B cell (primary cell): ENCODE measurements at regions not wholly inside any gene's neighbourhood (a gene's known extent, or its start where the extent isn't known, plus 50 kb on each side); places are given as distances from the start of the nearest gene placed in this dataset.

ENCODE experiments used
- ATAC-seq: fragments of 200-7000 bp; cut with Tn5 transposase; one replicate; pipeline ENCODE4 v1.10.0; 2021; ENCODE audit warnings: low read depth, mild to moderate bottlenecking, moderate number of reproducible peaks, moderate library complexity
- CTCF ChIA-PET: fragments of 350-600 bp; sonication (Branson Sonifier 250); formaldehyde crosslinking; loops from one replicate; lab custom pipeline; 2021; ENCODE audit warnings: antibody characterized with exemption, inconsistent platforms; lab: Charles Lee
- POLR2A ChIA-PET: fragments of 350-600 bp; sonication (Branson Sonifier 250); formaldehyde crosslinking; loops from one replicate; lab custom pipeline; 2021; ENCODE audit warnings: antibody characterized with exemption; lab: Charles Lee
- DNase-seq: peaks from one replicate; pipeline ENCODE4 v3.0.0; 2013
- H2AFZ ChIP-seq: 2 replicates; pipeline ENCODE4 v1.6.1; 2012; ENCODE audit warnings: mild to moderate bottlenecking, low read depth, low read length; ENCODE audit not compliant: insufficient read depth, poor library complexity, severe bottlenecking
- H3K27ac ChIP-seq, 2 donors: 1 replicate in 1 of 2; 2 replicates in 1 of 2; pipeline ENCODE4 v1.5.1; 2012 to 2013; ENCODE audit warnings: low read length in 2 of 2, mild to moderate bottlenecking in 2 of 2, moderate library complexity in 1 of 2
- H3K27me3 ChIP-seq, 4 experiments: fragments of 200-600 bp in 1 of 4; sonication (generic) in 1 of 4; replicated peaks in 1 of 4; 1 replicate in 2 of 4; 2 replicates in 2 of 4; pipeline versions ENCODE4 v1.6.1 to v1.7.0; 2013 to 2016; ENCODE audit warnings: low read length in 3 of 4, mild to moderate bottlenecking in 2 of 4, mixed read lengths in 1 of 4, moderate library complexity in 1 of 4; ENCODE audit not compliant: insufficient read depth in 4 of 4, control insufficient read depth in 3 of 4; ENCODE audit errors: control extremely low read depth in 1 of 4
- H3K36me3 ChIP-seq, 2 experiments: replicated peaks in 1 of 2; 1 replicate in 1 of 2; 2 replicates in 1 of 2; pipeline versions ENCODE4 v1.6.1 to v1.7.1; 2013; ENCODE audit warnings: low read length in 1 of 2; ENCODE audit not compliant: insufficient read depth in 2 of 2, control insufficient read depth in 1 of 2; ENCODE audit errors: control extremely low read depth in 1 of 2, extremely low read depth in 1 of 2
- H3K4me1 ChIP-seq, 2 donors: fragments of 200-600 bp in 1 of 2; sonication (generic) in 1 of 2; 1 replicate in 1 of 2; 2 replicates in 1 of 2; pipeline versions ENCODE4 v1.5.1 to v1.6.1; 2013 to 2017; ENCODE audit warnings: low read length in 2 of 2; ENCODE audit not compliant: control insufficient read depth in 2 of 2, insufficient read depth in 2 of 2
- H3K4me2 ChIP-seq: replicated peaks from 2 replicates; pipeline ENCODE3; 2012; ENCODE audit warnings: mild to moderate bottlenecking, low read depth, low read length; ENCODE audit not compliant: poor library complexity, severe bottlenecking
- H3K4me3 ChIP-seq, 5 experiments: fragments of 200-600 bp in 1 of 5; sonication (generic) in 1 of 5; 1 replicate in 3 of 5; 2 replicates in 2 of 5; pipeline versions ENCODE4 v1.5.1 to v1.7.0; 2011 to 2016; ENCODE audit warnings: low read length in 4 of 5, mild to moderate bottlenecking in 4 of 5, low read depth in 2 of 5, control low read depth in 1 of 5, moderate library complexity in 1 of 5; ENCODE audit not compliant: insufficient read depth in 1 of 5; ENCODE audit errors: control extremely low read depth in 1 of 5, extremely low read depth in 1 of 5
- H3K79me2 ChIP-seq: fragments of 200-600 bp; sonication (generic); one replicate; pipeline ENCODE4 v1.6.0; 2016; ENCODE audit warnings: low read length; ENCODE audit not compliant: control insufficient read depth, insufficient read depth
- H3K9ac ChIP-seq: fragments of 200-600 bp; sonication (generic); 2 replicates; pipeline ENCODE4 v1.6.1; 2017; ENCODE audit warnings: mild to moderate bottlenecking, low read length, moderate library complexity
- H3K9me3 ChIP-seq, 3 donors: one replicate each; pipeline versions ENCODE4 v1.6.1 to v1.7.1; 2013; ENCODE audit warnings: low read length in 2 of 3; ENCODE audit not compliant: control insufficient read depth in 2 of 3, insufficient read depth in 1 of 3; ENCODE audit errors: control extremely low read depth in 1 of 3
- H4K20me1 ChIP-seq: 2 replicates; pipeline ENCODE4 v1.6.0; 2012; ENCODE audit warnings: mild to moderate bottlenecking, low read length; ENCODE audit not compliant: insufficient read depth, control insufficient read depth, poor library complexity, severe bottlenecking
- H3K27ac Mint-ChIP-seq: one replicate; pipeline ENCODE4 v1.8.0; 2021; ENCODE audit warnings: mixed read lengths
- H3K27me3 Mint-ChIP-seq: one replicate; pipeline ENCODE4 v1.8.0; 2021; ENCODE audit warnings: mixed read lengths
- H3K4me1 Mint-ChIP-seq: one replicate; pipeline ENCODE4 v1.8.0; 2021; ENCODE audit warnings: mixed read lengths
- H3K4me3 Mint-ChIP-seq: one replicate; pipeline ENCODE4 v1.8.0; 2021; ENCODE audit warnings: mixed read lengths
- H3K9me3 Mint-ChIP-seq: one replicate; pipeline ENCODE4 v1.8.0; 2022; ENCODE audit warnings: mixed read lengths; ENCODE audit not compliant: insufficient read depth
- EZH2 ChIP-seq: IDR thresholded peaks from 2 replicates; pipeline ENCODE4 v1.6.1; 2012; ENCODE audit warnings: borderline replicate concordance, low read depth, mild to moderate bottlenecking, moderate library complexity, low read length; ENCODE audit not compliant: insufficient read depth, poor library complexity, severe bottlenecking
- WGBS: methylation state at CpG from one replicate; pipeline ENCODE4 v1.1.5; 2013; ENCODE audit warnings: missing lambda C conversion rate; ENCODE audit not compliant: insufficient coverage; 5-methylcytosine and 5-hydroxymethylcytosine counted together
- intact Hi-C: fragments of 100-400 bp; cut with micrococcal nuclease; formaldehyde crosslinking; loops from one replicate; pipeline ENCODE4 v1.10.0; 2022
- TF ChIP-seq, protein P1 (sequence below): fragments of 200-600 bp; IDR thresholded peaks from one replicate; pipeline ENCODE4 v1.8.0; 2022; ENCODE audit warnings: antibody characterized with exemption, mild to moderate bottlenecking

DNA sequence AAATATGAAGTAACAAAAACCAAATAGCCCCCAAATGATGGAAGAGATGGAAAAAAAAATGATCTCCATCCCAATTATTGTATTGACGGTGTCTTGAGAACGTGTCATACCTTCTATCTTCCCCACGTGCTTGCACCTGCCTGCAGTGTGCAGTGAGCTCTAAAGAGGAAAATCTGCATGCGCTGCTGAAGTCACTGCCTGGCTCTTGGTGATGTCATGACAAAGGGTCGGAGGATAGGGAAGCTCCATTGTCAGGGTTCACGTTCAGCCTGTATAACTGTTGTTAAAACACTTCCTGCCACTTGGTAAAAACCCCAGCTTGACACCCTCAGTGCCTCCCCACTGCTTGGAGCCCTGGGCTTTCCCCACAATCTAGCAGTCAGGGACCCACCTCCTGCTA lies 549.2 kb upstream of the MKI67 start:
- H3K36me3 ChIP-seq = no peaks in the 10 kb centered on the region
- no peak overlapping the region for H3K9ac ChIP-seq
- WGBS = 68% methylated on average over 5 of the region's 6 CpGs
- no peak for TF ChIP-seq EZH2
- TF ChIP-seq, protein P1, sequence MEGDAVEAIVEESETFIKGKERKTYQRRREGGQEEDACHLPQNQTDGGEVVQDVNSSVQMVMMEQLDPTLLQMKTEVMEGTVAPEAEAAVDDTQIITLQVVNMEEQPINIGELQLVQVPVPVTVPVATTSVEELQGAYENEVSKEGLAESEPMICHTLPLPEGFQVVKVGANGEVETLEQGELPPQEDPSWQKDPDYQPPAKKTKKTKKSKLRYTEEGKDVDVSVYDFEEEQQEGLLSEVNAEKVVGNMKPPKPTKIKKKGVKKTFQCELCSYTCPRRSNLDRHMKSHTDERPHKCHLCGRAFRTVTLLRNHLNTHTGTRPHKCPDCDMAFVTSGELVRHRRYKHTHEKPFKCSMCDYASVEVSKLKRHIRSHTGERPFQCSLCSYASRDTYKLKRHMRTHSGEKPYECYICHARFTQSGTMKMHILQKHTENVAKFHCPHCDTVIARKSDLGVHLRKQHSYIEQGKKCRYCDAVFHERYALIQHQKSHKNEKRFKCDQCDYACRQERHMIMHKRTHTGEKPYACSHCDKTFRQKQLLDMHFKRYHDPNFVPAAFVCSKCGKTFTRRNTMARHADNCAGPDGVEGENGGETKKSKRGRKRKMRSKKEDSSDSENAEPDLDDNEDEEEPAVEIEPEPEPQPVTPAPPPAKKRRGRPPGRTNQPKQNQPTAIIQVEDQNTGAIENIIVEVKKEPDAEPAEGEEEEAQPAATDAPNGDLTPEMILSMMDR = no peak
- ChIA-PET POLR2A (no interaction called here), CTCF (no interaction called here)
- H4K20me1 ChIP-seq = no peaks in the 10 kb centered on the region
- no peak for DNase-seq
- no peak overlapping the region for H3K27ac ChIP-seq
- Mint-ChIP-seq H3K9me3 (peaks cover 3% of the 10 kb centered on the region), H3K4me1 (no peaks in the 10 kb centered on the region), H3K27ac (no peak overlapping the region), H3K4me3 (no peak overlapping the region), H3K27me3 (no peaks in the 10 kb centered on the region)
- intact Hi-C loops = no loop called here
- H3K79me2 ChIP-seq = no peaks in the 10 kb centered on the region
- no peak overlapping the region for H3K4me3 ChIP-seq
- no peak for ATAC-seq
- H2AFZ ChIP-seq = no peak overlapping the region
- H3K4me1 ChIP-seq = no peaks in the 10 kb centered on the region
- H3K27me3 ChIP-seq = no peaks in the 10 kb centered on the region
- H3K4me2 ChIP-seq = no peak overlapping the region
- H3K9me3 ChIP-seq = peaks cover 0 to 1% (median 0%) of the 10 kb centered on the region in 3 donors

DNA sequence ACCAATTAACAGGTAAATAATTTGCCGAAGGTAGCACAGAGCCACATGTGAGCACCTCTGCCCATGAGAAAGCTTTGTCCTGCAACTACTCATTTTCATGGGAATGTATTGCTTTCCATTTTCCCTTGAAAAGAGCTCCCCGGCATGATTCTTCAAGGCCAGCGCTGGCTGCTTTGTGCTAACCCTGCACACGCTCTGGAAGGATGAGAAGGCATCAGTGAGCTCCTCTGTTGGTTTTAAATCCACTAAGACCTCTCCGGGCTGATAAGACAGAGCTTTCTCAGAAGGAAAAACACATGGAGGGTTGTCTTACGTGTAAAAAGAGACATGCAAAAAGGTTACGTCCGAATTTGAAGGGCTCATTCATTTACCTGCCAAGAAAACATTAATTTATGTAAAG lies 553.9 kb upstream of the MKI67 start:
- no peak overlapping the region for H3K4me3 Mint-ChIP-seq
- no peaks in the 10 kb centered on the region for H3K27me3 Mint-ChIP-seq
- no peaks in the 10 kb centered on the region for H3K79me2 ChIP-seq
- no peak overlapping the region for H3K4me3 ChIP-seq
- no peaks in the 10 kb centered on the region for H3K36me3 ChIP-seq
- no peak overlapping the region for H3K27ac ChIP-seq
- ChIA-PET CTCF (no interaction called here), POLR2A (no interaction called here)
- TF ChIP-seq EZH2 = no peak
- TF ChIP-seq, protein P1 = no peak
- no peaks in the 10 kb centered on the region for H3K4me1 ChIP-seq
- intact Hi-C loops = no loop called here
- no peak overlapping the region for H3K9ac ChIP-seq
- no peak overlapping the region for H2AFZ ChIP-seq
- H3K27ac Mint-ChIP-seq = no peak overlapping the region
- no peaks in the 10 kb centered on the region for H4K20me1 ChIP-seq
- no peaks in the 10 kb centered on the region for H3K4me1 Mint-ChIP-seq
- DNase-seq (no peak), ATAC-seq (no peak)
- no peaks in the 10 kb centered on the region for H3K27me3 ChIP-seq
- peaks cover 3% of the 10 kb centered on the region for H3K9me3 Mint-ChIP-seq
- H3K9me3 ChIP-seq = peaks cover 0 to 1% (median 0%) of the 10 kb centered on the region in 3 donors
- WGBS = 95% methylated on average over 7 of the region's 8 CpGs
- H3K4me2 ChIP-seq = no peak overlapping the region
